DMS114 treated with DMSO at 0.1 percent for 48 hours (cell line): ENCODE measurements at regions not wholly inside any gene's neighbourhood (a gene's known extent, or its start where the extent isn't known, plus 50 kb on each side); places are given as distances from the start of the nearest gene placed in this dataset.

Experiments used
- DNase-seq: peaks from one replicate; lab custom pipeline; 2025; ENCODE audit not compliant: unreplicated experiment; lab: John Stamatoyannopoulos, UW

DNA sequence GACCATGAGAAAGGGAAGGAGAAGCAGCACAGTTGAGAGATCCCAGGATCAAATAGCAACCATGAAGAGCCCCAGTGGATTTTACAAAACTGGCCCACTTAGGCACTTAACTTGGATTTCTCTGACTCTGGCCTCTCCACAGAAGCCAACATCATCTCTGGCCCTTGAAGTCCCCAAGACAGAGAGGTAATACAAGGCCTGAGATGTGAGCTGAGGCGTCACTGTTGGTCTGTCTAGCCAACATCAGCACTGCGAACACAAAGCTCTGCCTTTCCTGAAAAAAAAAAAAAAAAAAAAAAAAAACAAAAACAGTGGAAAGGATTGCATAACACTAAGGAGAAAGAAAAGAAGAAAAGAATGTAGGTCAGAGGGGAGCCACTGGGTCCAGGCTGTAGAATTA lies 378.3 kb downstream of the BRINP1 start:
- DNase-seq = no peak

DNA sequence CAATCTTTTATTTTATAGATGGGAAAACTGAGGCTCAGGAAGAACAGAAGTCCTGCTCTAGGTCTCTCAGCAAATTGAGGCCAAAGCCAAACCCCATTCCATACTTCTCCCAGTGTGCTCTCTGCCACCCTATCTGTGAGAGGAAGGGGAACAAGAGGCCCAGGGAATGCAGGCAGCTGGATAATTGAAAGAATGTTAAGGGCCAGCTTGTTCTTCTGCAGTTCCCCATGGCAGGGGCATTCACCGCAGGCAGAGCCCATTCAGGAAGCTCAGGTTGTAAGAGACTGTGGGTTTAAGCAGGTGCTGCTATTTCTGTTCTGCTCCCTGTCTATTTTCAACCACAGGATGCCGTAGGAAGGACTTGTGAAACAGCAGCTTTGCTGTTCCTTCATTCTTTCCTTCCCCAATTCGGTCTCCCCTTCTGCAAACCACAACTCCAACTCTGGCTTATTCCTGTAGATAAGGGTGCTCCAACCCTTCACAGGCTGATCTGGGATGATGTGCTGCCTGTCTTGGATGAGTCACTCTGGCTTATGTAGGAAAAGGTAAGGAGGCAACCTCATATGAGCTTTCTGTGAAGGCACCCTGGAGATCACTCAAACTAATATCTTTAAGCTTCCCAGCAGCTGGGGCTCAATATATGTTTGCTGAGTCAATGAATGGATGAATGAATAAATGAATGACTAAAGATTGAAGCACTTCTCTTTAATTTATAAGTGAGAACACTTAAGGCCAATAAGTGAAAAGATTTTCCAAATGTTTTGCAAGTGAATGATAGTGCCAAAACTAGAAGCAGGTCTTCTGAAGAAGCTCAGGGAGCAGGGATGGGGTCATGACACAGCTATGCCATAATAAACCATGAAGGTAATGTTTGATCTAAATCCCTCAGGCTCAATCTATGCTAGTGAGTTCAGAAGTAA lies 377.6 kb downstream of the BRINP1 start:
- DNase-seq = no peak

DNA sequence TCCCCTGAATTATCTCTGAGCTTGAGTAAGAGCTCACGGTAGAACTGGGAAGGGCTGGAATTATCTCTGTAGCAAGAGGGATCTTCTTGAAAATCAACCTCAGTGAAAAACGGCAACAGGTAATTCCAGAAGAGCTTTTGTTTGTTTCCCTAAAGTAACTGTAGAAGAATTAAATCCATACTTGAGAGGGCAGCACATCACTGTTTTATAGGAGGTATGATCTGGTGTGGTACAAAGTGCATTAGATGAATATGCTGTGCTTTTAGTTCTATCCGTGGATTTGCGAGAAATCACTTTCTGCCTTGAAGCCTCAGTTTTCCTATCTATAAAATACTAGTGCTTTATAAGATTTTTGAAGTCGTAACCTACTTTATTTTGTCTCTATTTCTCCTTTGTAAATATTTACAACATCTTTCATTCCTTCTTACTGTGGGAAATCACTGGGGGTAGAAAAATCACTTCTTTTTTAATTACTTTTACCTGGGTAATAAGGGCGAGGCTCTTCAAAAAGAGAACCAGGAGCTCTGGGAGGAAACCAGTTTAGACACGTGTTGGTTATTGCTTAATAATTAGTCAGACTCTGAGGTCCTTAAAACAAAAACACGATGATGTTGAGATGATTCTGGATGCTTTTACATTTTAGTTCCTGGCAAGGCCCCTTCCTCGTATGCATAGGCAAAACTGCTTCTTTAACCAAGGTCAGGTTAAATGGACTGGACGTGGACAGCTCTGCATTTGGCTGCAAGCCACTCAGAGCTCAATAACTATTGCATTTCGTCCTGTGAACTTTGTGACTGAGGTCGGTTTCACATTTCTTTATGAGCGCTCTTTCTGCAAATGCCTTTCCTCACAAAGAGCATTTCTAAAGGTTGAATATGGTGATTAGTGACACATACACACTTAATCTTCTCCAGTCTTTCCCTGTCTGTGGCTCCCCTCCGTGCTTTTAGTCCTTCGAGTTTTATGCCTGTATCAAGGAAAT lies 376.1 kb downstream of the BRINP1 start:
- no peak for DNase-seq

DNA sequence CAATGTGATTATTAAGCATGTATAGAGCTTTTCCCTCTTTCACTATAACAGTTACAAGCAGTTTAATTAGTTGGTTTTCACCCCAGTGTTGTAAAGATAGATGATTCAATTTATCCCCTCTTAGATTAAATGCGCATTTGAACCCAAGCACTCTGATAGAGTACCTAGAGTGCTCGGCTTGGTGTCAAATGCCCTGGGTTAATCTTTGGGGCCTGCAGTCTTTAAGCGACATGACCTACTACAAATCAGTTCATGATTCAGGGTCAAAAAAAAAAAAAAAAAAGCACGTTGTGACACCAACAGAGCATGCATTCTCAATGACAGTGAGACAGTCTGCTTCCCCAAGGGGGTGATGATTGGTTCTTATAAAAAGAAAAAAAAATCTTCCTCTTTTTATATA lies 375.3 kb downstream of the BRINP1 start:
- no peak for DNase-seq

DNA sequence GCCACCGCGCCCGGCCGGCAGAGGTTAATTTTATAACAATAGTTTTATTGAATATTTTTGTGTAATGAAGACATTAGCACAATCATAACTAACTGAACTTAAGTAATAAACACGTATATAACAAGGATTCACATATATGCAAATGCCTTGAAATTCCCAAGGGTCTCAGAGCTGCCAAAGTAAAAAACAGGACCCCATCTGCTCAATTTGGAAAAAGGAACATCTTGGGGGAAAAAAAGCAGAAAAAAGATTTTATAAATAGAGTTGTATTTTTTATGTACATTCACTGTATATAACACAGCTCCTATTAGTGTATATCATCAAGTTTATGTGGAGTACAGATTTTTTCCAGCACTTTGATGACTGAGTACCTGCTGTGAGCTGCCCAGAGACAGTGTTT lies 366.7 kb downstream of the BRINP1 start:
- no peak for DNase-seq

DNA sequence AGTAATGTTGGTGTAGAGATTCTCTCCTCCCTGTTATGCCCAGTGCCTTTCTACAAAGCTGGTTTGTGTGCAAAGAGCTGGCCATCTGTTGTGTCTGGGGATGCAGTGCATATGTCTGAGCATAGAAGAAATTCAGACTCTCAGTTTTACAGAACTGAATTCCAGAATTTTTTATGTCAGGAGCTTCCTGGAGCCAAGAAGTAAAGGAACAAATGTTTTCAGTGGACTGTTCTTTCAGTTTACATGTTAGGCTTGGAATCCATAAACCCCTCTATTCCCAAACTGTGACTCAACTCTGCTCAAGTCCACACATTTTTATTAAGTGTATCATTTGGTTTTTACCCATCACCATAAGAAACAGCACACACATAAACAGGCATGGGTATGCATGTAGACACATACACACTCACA lies 366.0 kb downstream of the BRINP1 start:
- DNase-seq = no peak

DNA sequence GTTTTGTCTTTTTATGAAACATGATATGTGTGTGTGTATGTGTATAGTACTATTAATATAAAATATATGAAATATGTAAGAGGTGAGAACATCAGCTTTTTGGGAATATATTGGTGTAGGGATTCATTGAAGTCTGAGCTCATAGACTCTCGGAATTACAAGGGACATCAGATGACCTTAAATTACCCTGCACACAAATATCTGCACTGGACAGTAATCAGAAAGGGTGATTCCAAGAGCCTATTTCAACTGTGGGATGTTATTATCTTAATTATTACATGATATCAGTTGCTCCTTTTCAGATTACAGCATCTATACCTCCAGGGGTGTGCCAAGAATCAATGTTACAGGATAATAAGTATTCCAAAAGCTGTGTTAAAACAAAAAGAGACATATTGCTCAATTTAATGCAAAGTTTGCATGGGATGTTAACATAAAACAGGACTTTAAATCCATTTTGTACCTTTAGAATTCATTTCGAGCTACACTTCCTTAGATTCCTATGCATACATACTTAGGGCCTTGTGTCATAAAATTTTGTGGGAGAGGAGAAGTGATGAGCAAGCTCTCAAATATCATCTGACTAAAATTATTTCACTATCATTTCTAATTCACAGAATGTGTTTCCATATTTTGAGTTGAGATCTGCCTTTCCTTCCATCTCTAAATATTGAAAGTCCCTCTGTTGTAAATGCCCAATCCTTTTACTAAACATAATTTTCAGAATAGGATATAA lies 365.2 kb downstream of the BRINP1 start:
- DNase-seq = no peak

DNA sequence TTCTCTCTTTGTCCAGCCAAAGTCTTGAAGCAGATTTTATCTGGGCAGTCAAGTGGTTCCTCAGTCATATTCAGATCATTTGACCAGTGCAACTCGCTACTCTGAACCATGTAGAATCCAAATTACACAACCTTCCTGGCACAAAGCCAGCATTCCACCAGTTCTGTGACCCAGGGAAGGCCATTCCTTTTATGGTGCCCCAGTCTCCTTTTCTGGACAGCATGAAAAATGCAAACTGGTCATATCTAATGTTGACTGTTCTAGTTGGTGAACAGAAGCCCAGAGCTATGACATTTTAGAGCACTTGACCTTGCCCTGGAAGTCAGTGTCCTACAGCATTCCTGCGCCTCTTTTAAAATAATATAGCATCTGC lies 364.6 kb downstream of the BRINP1 start:
- no peak for DNase-seq

DNA sequence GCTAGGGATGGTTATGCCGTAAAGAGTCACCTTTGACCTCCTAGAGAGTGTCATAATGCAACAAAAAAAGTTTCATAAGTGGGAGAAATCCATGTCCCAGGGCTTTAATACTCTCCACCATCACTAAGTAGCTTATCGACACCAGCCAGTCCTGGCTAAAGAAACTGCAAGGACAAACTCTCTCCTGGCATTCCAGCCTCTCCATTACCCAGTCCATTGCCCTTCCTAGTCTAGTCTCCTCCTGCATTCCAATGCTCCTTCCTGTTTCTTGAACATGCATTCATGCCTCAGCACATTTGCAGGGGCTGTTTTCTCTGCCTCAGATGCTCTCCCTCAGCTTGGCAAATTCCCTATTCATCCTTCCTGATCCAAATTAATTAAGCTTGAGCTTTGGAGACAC lies 364.1 kb downstream of the BRINP1 start:
- DNase-seq = no peak

DNA sequence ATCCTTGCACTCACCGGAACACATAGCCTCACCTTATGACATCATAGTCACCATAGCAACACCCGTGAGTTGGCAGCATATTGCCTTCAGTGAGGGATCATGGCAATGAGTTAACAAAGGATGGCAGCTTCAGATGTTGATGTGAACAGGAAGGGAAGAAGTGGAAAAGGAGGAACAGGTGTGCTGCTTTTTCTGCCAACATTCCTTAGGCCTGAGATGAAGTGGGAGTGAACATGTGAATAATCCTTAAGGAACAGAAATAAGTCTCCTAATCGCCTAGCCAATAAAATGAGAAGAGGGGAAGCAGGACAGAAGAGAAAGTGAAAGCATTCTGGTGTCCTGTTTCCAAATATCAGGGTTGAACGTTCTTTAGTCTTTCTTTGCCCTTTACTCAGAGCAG lies 360.0 kb downstream of the BRINP1 start:
- DNase-seq = no peak

DNA sequence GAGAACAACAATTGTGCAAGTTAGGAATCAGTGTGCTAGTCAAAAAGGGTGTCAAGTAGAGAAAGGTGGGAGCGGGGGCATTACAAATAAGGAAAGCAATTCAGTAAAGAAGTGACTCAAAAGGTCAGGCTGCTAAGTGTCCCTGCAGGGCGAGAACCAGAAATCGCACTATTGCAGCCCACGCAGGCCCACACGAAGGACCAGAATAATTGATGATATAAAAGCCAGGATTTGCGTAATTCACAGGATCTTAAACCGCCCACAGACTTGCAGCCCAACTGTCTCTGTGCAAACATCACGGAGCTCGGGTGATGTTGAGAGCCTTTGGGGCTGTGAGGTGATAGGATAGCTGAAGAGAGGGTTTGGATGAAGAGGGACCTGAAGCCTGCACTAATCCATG lies 349.0 kb downstream of the BRINP1 start:
- DNase-seq = no peak

DNA sequence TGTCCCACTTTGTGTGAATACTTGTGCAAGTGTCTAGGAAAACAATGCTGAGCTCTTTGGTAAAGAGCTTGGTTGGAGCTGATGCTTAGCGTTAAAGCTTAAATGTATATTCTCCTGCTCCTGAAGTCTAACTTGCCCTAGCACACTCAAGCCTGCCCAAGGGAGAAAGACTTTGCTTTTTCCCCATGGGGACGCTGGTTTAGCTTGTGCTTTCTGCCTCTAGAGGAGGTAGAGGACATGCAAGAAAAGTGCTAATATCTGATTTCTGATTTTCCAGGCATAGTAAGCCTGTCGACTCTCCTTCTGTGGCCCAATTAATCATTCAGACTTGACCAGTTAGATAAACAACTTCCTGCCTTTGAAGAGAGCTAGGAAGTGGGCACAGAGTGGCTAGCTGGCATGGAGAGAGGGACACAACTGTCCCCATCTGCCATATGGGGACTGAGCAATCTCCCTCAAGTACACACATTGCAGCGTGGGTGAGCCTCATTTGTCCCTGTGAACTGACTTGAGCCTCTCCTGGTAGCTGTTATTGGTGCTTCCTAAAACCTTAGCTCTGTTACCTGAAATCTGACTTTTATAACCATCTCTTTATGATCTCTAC lies 348.4 kb downstream of the BRINP1 start:
- DNase-seq = no peak

DNA sequence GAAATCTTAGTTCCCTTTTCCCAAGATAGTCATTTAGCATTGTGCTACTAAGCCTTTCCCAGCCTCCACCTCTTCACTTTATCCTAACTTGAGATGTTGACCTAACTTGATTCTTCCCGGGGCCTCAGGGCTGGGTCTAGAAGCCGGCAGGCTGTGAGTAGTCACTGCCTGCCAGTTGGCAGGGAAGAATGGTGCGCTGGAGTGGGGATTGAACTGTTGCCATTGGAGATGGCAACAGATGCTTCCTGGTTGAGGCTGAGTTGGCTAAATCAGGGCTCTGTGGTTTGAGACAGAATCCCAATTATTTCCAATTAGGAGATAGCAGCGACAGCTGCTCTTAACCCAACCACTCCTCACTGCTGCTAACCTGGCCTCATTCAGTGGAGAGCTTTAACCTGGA lies 343.1 kb downstream of the BRINP1 start:
- no peak for DNase-seq

DNA sequence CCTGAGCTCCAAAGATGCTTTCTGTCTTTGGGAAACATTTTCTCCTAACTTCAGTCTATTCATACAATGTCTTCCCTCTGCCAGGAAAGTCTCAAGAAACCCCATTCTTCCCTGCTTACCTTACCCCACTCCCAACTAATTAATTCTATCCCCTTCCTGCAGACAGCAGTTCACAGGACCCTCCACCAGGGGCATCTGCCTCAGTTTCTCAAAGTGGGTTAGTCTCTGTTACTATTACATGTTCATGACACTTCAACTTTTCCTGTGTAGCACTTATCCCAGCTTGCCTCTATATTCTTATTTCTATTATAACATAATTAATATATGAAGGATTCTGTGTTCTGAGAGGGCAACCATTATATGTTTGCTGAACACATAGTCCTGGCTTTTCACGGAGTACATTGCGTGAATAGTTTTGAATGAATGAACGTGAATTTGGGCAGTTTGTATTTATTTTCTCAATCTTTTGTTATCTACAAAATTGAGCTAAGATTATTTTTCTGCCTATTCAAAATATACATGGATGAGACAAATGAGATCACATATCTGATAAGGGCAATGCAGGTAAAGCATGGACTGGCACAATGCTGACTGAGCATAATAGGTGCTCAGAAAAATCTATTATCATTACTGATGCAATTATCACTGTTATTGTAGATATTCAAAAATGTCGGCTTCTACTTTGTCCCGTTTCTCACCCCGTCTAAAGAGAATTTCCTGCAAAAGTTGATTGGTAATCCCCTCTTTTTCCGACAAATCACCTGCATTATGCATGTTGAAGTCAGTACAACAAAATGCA lies 341.1 kb downstream of the BRINP1 start:
- DNase-seq = no peak

DNA sequence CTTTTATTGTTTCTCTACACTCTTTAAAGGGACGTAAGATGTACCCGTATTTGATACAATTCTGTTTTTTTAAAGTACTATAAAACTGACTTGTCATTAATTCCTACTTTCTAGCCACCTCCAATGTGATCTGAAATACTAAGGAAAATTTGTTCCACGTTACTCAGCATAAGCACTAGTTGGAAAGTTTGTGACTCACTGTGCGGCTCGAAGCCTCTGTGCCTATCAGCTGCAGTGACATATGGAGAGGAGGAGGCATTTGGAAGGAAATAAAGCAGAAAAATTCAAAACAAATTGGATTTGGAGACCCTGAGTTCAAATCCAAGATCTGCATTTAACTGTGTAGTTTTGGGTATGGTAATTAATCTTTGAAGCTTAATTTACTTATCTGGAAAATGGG lies 339.3 kb downstream of the BRINP1 start:
- no peak for DNase-seq

DNA sequence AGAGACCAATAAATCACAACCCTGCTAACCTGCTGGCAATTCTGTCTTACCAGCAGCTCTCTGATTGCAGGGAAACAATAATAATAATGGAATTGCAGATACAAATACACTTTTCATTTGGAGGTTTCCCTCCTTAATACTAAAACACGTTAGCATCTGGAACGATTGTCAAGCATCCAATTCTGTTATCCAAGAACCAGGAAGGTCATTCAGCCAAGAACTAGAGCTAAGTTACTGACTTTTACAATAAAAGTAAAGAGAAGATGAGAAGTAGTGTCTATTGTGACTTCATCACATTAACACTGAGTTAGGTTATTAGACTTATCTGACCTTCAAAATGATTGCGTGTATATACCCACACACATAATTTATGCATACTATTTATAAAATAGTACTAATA lies 335.6 kb downstream of the BRINP1 start:
- DNase-seq = no peak

DNA sequence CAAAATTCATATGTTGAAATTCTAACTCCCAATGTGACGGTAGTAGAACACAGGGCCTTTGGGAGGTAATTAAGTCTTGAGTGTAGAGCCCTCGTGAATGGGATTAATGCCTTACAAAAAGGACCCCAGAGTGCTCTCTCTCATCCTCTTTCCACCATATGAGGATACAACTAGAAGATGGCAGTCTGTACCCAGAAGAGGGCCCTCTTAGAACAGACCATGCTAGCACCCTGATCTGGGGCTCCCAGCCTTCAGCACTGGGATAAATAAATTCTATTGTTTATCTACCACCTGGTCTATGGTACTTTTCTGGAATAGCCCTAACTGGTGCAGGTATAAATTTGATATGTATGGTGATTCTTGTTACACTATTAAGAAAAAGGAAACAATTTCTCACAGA lies 332.3 kb downstream of the BRINP1 start:
- no peak for DNase-seq

DNA sequence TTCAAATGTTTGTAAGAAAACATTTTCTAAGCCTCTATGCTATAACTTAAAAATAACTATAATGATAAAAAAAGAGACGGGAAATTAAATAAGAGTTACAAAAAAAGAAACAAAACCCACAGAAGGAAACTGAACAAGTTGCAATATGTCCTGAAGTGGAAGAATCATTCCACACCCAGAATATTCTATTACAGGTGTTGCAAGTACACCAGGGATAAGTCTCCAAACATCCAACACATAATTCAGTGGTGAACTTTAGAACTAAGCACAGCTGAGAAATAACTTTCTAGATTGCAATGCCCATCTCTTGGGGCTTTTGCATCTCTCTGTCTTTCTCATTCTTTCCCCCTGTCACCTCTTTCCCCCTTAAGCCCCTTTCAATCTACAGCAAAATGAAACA lies 325.2 kb downstream of the BRINP1 start:
- DNase-seq = no peak

DNA sequence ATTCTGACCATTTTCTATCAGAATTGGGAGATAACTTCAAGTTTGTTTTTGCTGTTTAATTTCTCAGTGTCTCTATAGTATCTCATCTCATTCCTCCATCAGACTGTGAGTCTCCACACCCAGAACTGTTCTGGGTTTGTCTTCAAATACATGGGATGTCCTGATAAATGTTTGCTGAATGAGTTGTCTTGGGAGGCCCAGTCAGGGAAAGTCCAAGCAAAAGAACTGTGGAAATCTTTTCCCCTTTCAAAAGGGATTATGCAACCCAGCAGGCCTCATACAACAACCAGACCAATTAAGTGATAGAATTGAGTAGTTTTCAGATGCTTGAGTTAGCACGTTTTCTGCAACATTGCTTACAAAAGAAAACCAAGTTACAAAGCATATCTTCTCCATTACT lies 324.4 kb downstream of the BRINP1 start:
- no peak for DNase-seq
